ENCODE measurements at regions not wholly inside any gene's neighbourhood (a gene's known extent, or its start where the extent isn't known, plus 50 kb on each side); places are given as distances from the start of the nearest gene placed in this dataset.

DNA sequence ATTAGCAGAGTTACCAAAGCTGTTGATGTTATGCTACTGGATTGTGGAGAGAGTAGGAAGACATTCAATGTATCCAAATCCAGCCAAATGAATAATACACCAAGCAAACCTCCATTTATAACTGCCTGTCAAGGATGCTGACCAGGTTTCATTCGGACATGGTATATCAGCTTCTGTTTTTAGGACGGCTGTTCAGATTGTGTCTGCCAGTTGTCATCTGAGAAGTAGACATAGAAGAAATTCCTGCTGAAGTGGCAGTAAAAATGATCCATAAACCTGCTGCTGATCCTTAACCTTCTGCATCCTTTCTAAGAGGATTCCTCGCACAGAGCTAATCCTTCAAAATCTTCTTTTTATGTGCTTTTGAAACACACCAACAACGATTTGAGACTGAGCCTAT lies 663.6 kb upstream of the PLXNA2 start:
- TF ChIP-seq, protein P1, sequence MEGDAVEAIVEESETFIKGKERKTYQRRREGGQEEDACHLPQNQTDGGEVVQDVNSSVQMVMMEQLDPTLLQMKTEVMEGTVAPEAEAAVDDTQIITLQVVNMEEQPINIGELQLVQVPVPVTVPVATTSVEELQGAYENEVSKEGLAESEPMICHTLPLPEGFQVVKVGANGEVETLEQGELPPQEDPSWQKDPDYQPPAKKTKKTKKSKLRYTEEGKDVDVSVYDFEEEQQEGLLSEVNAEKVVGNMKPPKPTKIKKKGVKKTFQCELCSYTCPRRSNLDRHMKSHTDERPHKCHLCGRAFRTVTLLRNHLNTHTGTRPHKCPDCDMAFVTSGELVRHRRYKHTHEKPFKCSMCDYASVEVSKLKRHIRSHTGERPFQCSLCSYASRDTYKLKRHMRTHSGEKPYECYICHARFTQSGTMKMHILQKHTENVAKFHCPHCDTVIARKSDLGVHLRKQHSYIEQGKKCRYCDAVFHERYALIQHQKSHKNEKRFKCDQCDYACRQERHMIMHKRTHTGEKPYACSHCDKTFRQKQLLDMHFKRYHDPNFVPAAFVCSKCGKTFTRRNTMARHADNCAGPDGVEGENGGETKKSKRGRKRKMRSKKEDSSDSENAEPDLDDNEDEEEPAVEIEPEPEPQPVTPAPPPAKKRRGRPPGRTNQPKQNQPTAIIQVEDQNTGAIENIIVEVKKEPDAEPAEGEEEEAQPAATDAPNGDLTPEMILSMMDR (IDR thresholded peaks at IDR 0.05), result no peak
- TF ChIP-seq POLR2AphosphoS5 (IDR thresholded peaks at IDR 0.05), result no peak
- TF ChIP-seq EP300 (IDR thresholded peaks at IDR 0.05; ENCODE audit: low read depth), result no peak
- TF ChIP-seq POLR2A (IDR thresholded peaks at IDR 0.05), result no peak
